RPMI8226 (cell line): ENCODE measurements at regions not wholly inside any gene's neighbourhood (a gene's known extent, or its start where the extent isn't known, plus 50 kb on each side); places are given as distances from the start of the nearest gene placed in this dataset.
"Not testable (repeated sequence)": the region's sequence is repeated elsewhere in the genome, so short reads cannot be mapped to it uniquely, and the experiment has no call there.

ENCODE experiments used
- DNase-seq: peaks from one replicate; pipeline ENCODE4 v3.0.0-alpha.2; 2015

- not testable (repeated sequence) for DNase-seq
Observed at GRCh38 chr21:6561168-6561567, 3960.2 kb upstream of the TPTE start.

GRCh38 chr21:6561578-6561977 is 3959.8 kb upstream of the TPTE start:
- not testable (repeated sequence) for DNase-seq

GRCh38 chr21:6564543-6565166 is 3956.7 kb upstream of the TPTE start:
- DNase-seq, result not testable (repeated sequence)

- DNase-seq, result peak; percentile 18
Observed at GRCh38 chr21:6565190-6566094, 3955.9 kb upstream of the TPTE start.

GRCh38 chr21:6567542-6567941 is 3953.8 kb upstream of the TPTE start:
- DNase-seq, result not testable (repeated sequence)

DNA sequence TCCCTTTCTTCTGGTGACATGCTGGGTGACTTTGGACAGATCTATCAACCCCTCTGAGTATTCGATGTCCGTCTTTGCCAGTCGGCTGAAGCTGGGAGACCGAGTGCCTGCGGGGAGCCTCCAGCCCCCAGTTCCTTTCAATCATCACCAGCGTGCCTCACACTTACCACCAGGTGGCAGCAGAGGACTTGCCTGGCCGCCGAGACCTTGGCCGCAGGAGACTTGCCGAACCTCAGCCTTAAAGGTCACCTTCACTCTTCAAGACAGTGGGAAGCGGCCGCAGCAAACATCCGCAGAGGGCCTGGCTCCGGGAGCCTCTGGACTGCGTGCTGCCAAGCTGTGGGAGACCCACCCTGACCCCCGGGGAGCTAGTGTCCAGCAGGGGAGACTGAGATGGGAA is 3952.2 kb upstream of the TPTE start:
- not testable (repeated sequence) for DNase-seq

DNA sequence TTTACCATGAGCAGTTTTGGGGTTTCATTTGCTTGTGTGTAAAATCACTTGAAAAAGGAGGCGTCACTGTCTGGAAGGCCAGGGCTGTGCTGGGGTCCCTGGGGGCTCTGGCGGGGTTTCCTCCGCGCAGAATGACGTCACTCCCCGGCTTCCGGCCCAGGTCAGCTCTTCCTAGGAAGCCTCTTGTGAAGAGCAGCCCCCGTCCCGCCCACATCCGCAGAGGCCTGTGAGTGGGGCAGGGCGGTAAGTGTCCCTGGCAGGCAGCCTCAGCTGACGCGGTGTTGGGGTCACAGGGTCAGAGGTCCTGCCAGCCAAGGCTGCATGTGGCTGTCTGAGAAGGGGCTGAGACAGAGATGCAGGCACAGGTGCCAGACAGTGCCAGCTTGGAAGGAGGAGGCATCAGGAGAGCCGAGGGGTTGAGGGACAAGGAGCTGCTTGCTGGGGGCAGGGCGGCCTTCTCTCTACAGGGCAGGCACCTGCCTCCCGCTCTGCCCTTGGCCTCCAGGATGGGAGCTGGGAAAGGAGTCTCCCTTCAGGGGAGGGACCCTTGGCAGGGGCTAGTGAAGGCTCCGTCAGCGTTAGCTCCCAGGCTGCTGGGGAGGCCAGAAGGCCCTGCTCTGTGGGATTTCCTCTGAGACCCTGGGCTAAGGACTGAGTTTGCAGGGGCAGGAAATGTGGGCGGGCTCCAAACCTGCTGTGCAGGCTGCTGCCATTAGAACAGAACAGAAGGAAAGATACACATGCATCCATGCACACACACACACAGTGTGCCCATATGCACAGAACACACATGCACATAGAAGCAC is 3951.6 kb upstream of the TPTE start:
- not testable (repeated sequence) for DNase-seq

DNA sequence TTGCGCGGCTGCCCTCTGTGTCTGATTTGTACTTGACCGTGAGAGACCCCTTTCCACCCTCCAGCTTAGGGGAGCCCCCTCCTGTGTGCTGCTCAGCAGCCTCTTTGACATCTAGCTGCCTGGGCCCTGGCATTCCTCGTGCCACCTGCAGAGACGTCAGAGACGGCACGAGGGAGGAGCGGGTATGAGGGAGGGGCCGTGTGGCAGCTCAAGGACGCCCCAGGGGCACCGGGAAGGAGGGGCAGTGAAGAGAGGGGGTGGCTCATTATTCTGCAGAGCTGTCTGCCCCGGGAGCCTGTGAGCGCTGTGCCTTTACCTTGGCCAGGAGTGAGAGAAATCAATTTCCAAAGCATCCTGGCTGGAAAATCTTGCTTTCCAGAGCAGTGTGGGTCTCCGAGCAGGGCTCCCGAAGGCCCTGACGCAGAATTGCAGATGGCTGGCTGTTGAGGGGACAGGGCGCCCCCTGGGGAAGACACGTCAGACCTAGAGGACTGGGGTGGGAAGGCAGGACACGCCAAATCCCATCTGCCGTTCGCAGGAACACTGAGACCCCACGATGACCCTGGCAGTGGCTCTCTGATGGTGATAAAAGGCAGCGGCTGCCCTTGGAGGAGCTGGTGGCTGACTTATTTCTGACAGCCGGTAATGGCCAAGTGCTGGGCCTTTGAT is 3950.5 kb upstream of the TPTE start:
- not testable (repeated sequence) for DNase-seq

- not testable (repeated sequence) for DNase-seq
Observed at GRCh38 chr21:6573576-6573975, 3947.8 kb upstream of the TPTE start.

GRCh38 chr21:6579801-6580200 is 3941.6 kb upstream of the TPTE start:
- DNase-seq, result not testable (repeated sequence)
